ENCODE measurements at regions not wholly inside any gene's neighbourhood (a gene's known extent, or its start where the extent isn't known, plus 50 kb on each side); places are given as distances from the start of the nearest gene placed in this dataset.
A peak's percentile ranks its signal among the peaks of the same experiment; 100 is the strongest.
"Not testable (repeated sequence)": the region's sequence is repeated elsewhere in the genome, so short reads cannot be mapped to it uniquely, and the experiment has no call there.

GRCh38 chr6:100322886-100323285 lies 141.8 kb downstream of the SIM1 start:
- no peak for DNase-seq

GRCh38 chr6:100320686-100321085 lies 144.0 kb downstream of the SIM1 start:
- DNase-seq = no peak

- DNase-seq = no peak
Measured at GRCh38 chr6:100317031-100317430, 147.7 kb downstream of the SIM1 start.

GRCh38 chr6:100314186-100314585 lies 150.5 kb downstream of the SIM1 start:
- no peak for DNase-seq

- DNase-seq = no peak
Measured at GRCh38 chr6:100311707-100312251, 152.9 kb downstream of the SIM1 start.

GRCh38 chr6:100309174-100309573 lies 155.5 kb downstream of the SIM1 start:
- no peak for DNase-seq

GRCh38 chr6:100307561-100307960 lies 157.2 kb downstream of the SIM1 start:
- DNase-seq = no peak

GRCh38 chr6:100305209-100305869 lies 159.4 kb downstream of the SIM1 start:
- DNase-seq = no peak

- peak in 1 of 2 donors; percentile 1 for DNase-seq
Measured at GRCh38 chr6:100304575-100304974, 160.1 kb downstream of the SIM1 start.

- no peak for DNase-seq
Measured at GRCh38 chr6:100301731-100302130, 163.0 kb downstream of the SIM1 start.

GRCh38 chr6:100300221-100300736 lies 164.4 kb downstream of the SIM1 start:
- no peak for DNase-seq

GRCh38 chr6:100296810-100297544 lies 167.7 kb downstream of the SIM1 start:
- DNase-seq = no peak

GRCh38 chr6:100295172-100295571 lies 169.5 kb downstream of the SIM1 start:
- DNase-seq = not testable (repeated sequence)

- no peak for DNase-seq
Measured at GRCh38 chr6:100289285-100289684, 175.4 kb downstream of the SIM1 start.

GRCh38 chr6:100288311-100288710 lies 176.4 kb downstream of the SIM1 start:
- no peak for DNase-seq

- DNase-seq = no peak
Measured at GRCh38 chr6:100283285-100283684, 181.4 kb downstream of the SIM1 start.

- no peak for DNase-seq
Measured at GRCh38 chr6:100281471-100281901, 183.2 kb downstream of the SIM1 start.

GRCh38 chr6:100276311-100277057 lies 188.2 kb downstream of the SIM1 start:
- no peak for DNase-seq

GRCh38 chr6:100274147-100274546 lies 190.6 kb downstream of the SIM1 start:
- no peak for DNase-seq

GRCh38 chr6:100271625-100272024 lies 193.1 kb downstream of the SIM1 start:
- DNase-seq = no peak

GRCh38 chr6:100271202-100271601 lies 193.5 kb downstream of the SIM1 start:
- no peak for DNase-seq

- DNase-seq = no peak
Measured at GRCh38 chr6:100269189-100269588, 195.5 kb downstream of the SIM1 start.

GRCh38 chr6:100268326-100268725 lies 196.4 kb downstream of the SIM1 start:
- no peak for DNase-seq

All from inflammatory macrophage (primary cell).